ENCODE measurements at regions not wholly inside any gene's neighbourhood (a gene's known extent, or its start where the extent isn't known, plus 50 kb on each side); places are given as distances from the start of the nearest gene placed in this dataset.

GRCh38 chr3:27888562-27888961 is 166.4 kb upstream of the EOMES start:
- Histone ChIP-seq H3K9ac (ENCODE audit: insufficient read depth, low read length, poor library complexity, severe bottlenecking) (no peak overlapping the region), H3K4me1 (ENCODE audit: control insufficient read depth in 1 of 2, insufficient read depth in 2 of 2, low read length in 2 of 2) (no peaks in the 10 kb centered on the region), H3K4me2 (replicated peaks; ENCODE audit: extremely low read depth, low read length, poor library complexity, severe bottlenecking) (no peak overlapping the region), H3K4me3 (replicated peaks in 1 of 3; ENCODE audit: low read depth in 2 of 3, low read length in 3 of 3) (no peak overlapping the region), H4K20me1 (ENCODE audit: insufficient read depth, low read length) (no peaks in the 10 kb centered on the region), H3K79me2 (ENCODE audit: insufficient read depth, low read length) (no peaks in the 10 kb centered on the region), H3K27me3 (ENCODE audit: control insufficient read depth in 2 of 2, insufficient read depth in 2 of 2, low read length in 2 of 2) (no peaks in the 10 kb centered on the region), H3K27ac (ENCODE audit: low read depth in 1 of 2, low read length in 2 of 2) (no peak overlapping the region), H2AFZ (ENCODE audit: insufficient read depth, low read depth, low read length, poor library complexity, severe bottlenecking) (no peak overlapping the region), H3K9me3 (replicated peaks in 1 of 2; ENCODE audit: control insufficient read depth in 1 of 2, insufficient read depth in 1 of 2, low read length in 2 of 2) (no peaks in the 10 kb centered on the region), H3K36me3 (replicated peaks in 1 of 2; ENCODE audit: control insufficient read depth in 1 of 2, insufficient read depth in 2 of 2, low read length in 2 of 2) (no peaks in the 10 kb centered on the region)
- no peak for TF ChIP-seq CTCF (IDR thresholded peaks at IDR 0.05)
- peaks cover 0 to 4% (median 0%) of the 10 kb centered on the region in 3 donors for H3K27me3 Mint-ChIP-seq (ENCODE audit: low read depth in 3 of 3)
- DNase-seq: no peak
- peaks cover 0 to 8% (median 3%) of the 10 kb centered on the region in 7 donors for H3K9me3 Mint-ChIP-seq
- no peaks in the 10 kb centered on the region for H3K4me1 Mint-ChIP-seq
- intact Hi-C loops (cut with micrococcal nuclease): no loop called here
- no peak overlapping the region for H3K4me3 Mint-ChIP-seq
- WGBS (ENCODE audit: insufficient coverage): 100% methylated on average over 1 of the region's 2 CpGs
- no peak overlapping the region for H3K27ac Mint-ChIP-seq
- no peaks in the 10 kb centered on the region for H3K36me3 Mint-ChIP-seq

- Histone ChIP-seq H3K27me3 (ENCODE audit: control insufficient read depth in 2 of 2, insufficient read depth in 2 of 2, low read length in 2 of 2) (no peaks in the 10 kb centered on the region), H3K36me3 (replicated peaks in 1 of 2; ENCODE audit: control insufficient read depth in 1 of 2, insufficient read depth in 2 of 2, low read length in 2 of 2) (no peaks in the 10 kb centered on the region), H3K79me2 (ENCODE audit: insufficient read depth, low read length) (no peaks in the 10 kb centered on the region), H3K4me3 (replicated peaks in 1 of 3; ENCODE audit: low read depth in 2 of 3, low read length in 3 of 3) (no peak overlapping the region), H2AFZ (ENCODE audit: insufficient read depth, low read depth, low read length, poor library complexity, severe bottlenecking) (no peak overlapping the region), H3K4me2 (replicated peaks; ENCODE audit: extremely low read depth, low read length, poor library complexity, severe bottlenecking) (no peak overlapping the region), H4K20me1 (ENCODE audit: insufficient read depth, low read length) (no peaks in the 10 kb centered on the region), H3K27ac (ENCODE audit: low read depth in 1 of 2, low read length in 2 of 2) (no peak overlapping the region), H3K4me1 (ENCODE audit: control insufficient read depth in 1 of 2, insufficient read depth in 2 of 2, low read length in 2 of 2) (no peaks in the 10 kb centered on the region), H3K9ac (ENCODE audit: insufficient read depth, low read length, poor library complexity, severe bottlenecking) (no peak overlapping the region), H3K9me3 (replicated peaks in 1 of 2; ENCODE audit: control insufficient read depth in 1 of 2, insufficient read depth in 1 of 2, low read length in 2 of 2) (no peaks in the 10 kb centered on the region)
- Mint-ChIP-seq H3K27me3 (ENCODE audit: low read depth in 3 of 3) (peaks cover 0 to 4% (median 0%) of the 10 kb centered on the region in 3 donors), H3K36me3 (no peaks in the 10 kb centered on the region), H3K4me3 (no peak overlapping the region), H3K9me3 (peaks cover 0 to 8% (median 3%) of the 10 kb centered on the region in 7 donors), H3K4me1 (no peaks in the 10 kb centered on the region), H3K27ac (no peak overlapping the region)
- intact Hi-C loops (cut with micrococcal nuclease): no loop called here
- no peak for TF ChIP-seq CTCF (IDR thresholded peaks at IDR 0.05)
- no peak for DNase-seq
- no CpG with 5 or more reads among the region's 4 CpGs for WGBS (ENCODE audit: insufficient coverage)
Measured at GRCh38 chr3:27889745-27890144, 167.6 kb upstream of the EOMES start.
